DOHH2 (cell line): ENCODE measurements at regions not wholly inside any gene's neighbourhood (a gene's known extent, or its start where the extent isn't known, plus 50 kb on each side); places are given as distances from the start of the nearest gene placed in this dataset.

ENCODE experiments used
- EZH2phosphoT487 ChIP-seq: fragments of 200-600 bp; sonication (generic); IDR thresholded peaks from 2 replicates; pipeline ENCODE4 v1.6.1; 2017; ENCODE audit warnings: borderline replicate concordance, mild to moderate bottlenecking, antibody characterized with exemption, low read length, moderate library complexity, mixed read lengths
- TF ChIP-seq, protein P1 (sequence below): fragments of 200-600 bp; sonication (generic); IDR thresholded peaks from one replicate; pipeline ENCODE4 v1.5.1; 2014; ENCODE audit warnings: antibody characterized with exemption, mild to moderate bottlenecking, low read depth, low read length; ENCODE audit not compliant: poor library complexity, severe bottlenecking

DNA sequence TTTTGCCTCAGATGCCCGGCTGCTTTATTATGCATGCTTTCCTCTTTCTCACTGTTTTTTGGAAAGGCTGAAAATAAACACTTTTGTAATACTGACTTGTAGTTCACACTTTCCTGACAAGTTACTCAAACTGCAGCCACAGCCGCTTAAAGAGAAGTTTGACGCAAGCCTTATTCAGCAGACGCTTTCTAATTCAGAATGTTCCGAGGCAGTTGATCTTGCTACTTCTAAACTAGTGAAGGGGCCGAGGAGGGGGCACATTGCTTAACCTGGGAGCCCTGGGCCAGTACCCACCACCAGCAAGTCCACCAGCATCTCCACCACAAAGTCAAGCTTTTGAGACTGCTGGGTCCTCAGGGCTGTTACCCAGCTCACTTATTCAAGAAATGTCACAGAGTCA is 71.8 kb upstream of the SPRED2 start:
- TF ChIP-seq, protein P1, sequence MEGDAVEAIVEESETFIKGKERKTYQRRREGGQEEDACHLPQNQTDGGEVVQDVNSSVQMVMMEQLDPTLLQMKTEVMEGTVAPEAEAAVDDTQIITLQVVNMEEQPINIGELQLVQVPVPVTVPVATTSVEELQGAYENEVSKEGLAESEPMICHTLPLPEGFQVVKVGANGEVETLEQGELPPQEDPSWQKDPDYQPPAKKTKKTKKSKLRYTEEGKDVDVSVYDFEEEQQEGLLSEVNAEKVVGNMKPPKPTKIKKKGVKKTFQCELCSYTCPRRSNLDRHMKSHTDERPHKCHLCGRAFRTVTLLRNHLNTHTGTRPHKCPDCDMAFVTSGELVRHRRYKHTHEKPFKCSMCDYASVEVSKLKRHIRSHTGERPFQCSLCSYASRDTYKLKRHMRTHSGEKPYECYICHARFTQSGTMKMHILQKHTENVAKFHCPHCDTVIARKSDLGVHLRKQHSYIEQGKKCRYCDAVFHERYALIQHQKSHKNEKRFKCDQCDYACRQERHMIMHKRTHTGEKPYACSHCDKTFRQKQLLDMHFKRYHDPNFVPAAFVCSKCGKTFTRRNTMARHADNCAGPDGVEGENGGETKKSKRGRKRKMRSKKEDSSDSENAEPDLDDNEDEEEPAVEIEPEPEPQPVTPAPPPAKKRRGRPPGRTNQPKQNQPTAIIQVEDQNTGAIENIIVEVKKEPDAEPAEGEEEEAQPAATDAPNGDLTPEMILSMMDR: no peak
- no peak for TF ChIP-seq EZH2phosphoT487
